ENCODE measurements at regions not wholly inside any gene's neighbourhood (a gene's known extent, or its start where the extent isn't known, plus 50 kb on each side); places are given as distances from the start of the nearest gene placed in this dataset.

GRCh38 chr3:153348457-153349107 is 186.6 kb downstream of the RAP2B start:
- Mint-ChIP-seq H3K36me3 (peaks cover 0 to 5% (median 0%) of the 10 kb centered on the region in 5 donors), H3K27me3 (no peaks in the 10 kb centered on the region), H3K4me3 (no peak overlapping the region), H3K9me3 (peaks cover 0 to 15% (median 6%) of the 10 kb centered on the region in 11 donors), H3K4me1 (peaks cover 0 to 4% (median 0%) of the 10 kb centered on the region in 7 donors), H3K27ac (peak overlapping the region in 1 of 9 donors; percentile 28)
- H3K27me3 ChIP-seq (ENCODE audit: control insufficient read depth in 2 of 2, insufficient read depth in 2 of 2, low read length in 2 of 2): no peaks in the 10 kb centered on the region
- no peaks in the 10 kb centered on the region for H3K4me1 ChIP-seq (ENCODE audit: control insufficient read depth in 2 of 2, insufficient read depth in 2 of 2, low read length in 2 of 2)
- no peaks in the 10 kb centered on the region for H3K9me3 ChIP-seq (ENCODE audit: control insufficient read depth in 2 of 3, low read length in 3 of 3)
- ATAC-seq: no peak
- intact Hi-C loops (cut with micrococcal nuclease): no loop called here
- ChIA-PET CTCF (no interaction called here), POLR2A (no interaction called here)
- no peak for DNase-seq
- no peaks in the 10 kb centered on the region for H3K36me3 ChIP-seq (ENCODE audit: control insufficient read depth in 2 of 3, insufficient read depth in 3 of 3, low read length in 3 of 3)
- H3K27ac ChIP-seq (ENCODE audit: low read depth, low read length): no peak overlapping the region
- no peak overlapping the region for H3K4me3 ChIP-seq (ENCODE audit: low read length)

DNA sequence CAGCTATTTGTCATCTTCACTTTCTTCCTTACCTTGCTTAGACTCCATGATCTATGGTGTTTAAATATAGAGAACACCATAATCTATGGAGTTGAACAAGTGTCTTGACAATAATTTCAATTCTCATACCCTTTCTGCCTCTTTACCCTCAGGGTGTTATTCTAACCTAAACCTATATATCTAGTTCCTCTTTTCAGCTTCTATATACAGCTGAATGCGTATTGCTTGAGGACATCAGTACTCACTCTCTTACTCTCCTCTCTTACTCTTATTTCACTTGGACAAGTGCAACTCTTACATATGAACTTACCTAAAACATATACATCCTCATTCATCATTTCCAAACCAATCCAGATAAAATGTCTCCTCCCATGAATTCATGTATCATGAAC is 187.1 kb downstream of the RAP2B start:
- intact Hi-C loops (cut with micrococcal nuclease): no loop called here
- no peak overlapping the region for H3K4me3 Mint-ChIP-seq
- no peak overlapping the region for H3K4me3 ChIP-seq (ENCODE audit: low read length)
- DNase-seq: no peak
- no peak overlapping the region for H3K27ac Mint-ChIP-seq
- H3K27me3 ChIP-seq (ENCODE audit: control insufficient read depth in 2 of 2, insufficient read depth in 2 of 2, low read length in 2 of 2): no peaks in the 10 kb centered on the region
- H3K27me3 Mint-ChIP-seq: no peaks in the 10 kb centered on the region
- H3K4me1 ChIP-seq (ENCODE audit: control insufficient read depth in 2 of 2, insufficient read depth in 2 of 2, low read length in 2 of 2): no peaks in the 10 kb centered on the region
- ChIA-PET CTCF (no interaction called here), POLR2A (no interaction called here)
- H3K4me1 Mint-ChIP-seq: peaks cover 0 to 4% (median 0%) of the 10 kb centered on the region in 7 donors
- no peaks in the 10 kb centered on the region for H3K9me3 ChIP-seq (ENCODE audit: control insufficient read depth in 2 of 3, low read length in 3 of 3)
- no peak overlapping the region for H3K27ac ChIP-seq (ENCODE audit: low read depth, low read length)
- H3K36me3 Mint-ChIP-seq: peaks cover 0 to 5% (median 0%) of the 10 kb centered on the region in 5 donors
- peaks cover 0 to 15% (median 6%) of the 10 kb centered on the region in 11 donors for H3K9me3 Mint-ChIP-seq
- no peak for ATAC-seq
- H3K36me3 ChIP-seq (ENCODE audit: control insufficient read depth in 2 of 3, insufficient read depth in 3 of 3, low read length in 3 of 3): no peaks in the 10 kb centered on the region

DNA sequence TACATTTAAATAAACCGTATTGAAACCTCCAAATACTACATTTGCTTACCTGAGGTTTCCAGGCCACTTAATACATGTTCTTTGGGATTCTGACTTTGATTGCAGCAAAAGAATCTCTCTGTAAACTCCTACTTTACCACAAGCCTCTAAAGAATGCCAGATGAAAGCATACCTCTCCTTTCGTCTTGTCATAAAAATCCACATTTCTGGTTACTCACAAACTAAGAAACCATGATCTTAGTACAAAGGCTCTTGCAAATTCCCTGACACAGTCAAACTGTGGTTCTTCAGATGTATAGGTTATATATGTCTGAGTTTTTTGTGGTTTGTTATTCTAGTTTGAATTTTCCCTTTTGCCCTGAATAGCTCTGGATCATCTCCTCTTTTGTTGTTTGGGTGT is 188.4 kb downstream of the RAP2B start:
- no peaks in the 10 kb centered on the region for H3K27me3 ChIP-seq (ENCODE audit: control insufficient read depth in 2 of 2, insufficient read depth in 2 of 2, low read length in 2 of 2)
- H3K4me3 Mint-ChIP-seq: no peak overlapping the region
- H3K36me3 Mint-ChIP-seq: peaks cover 0 to 5% (median 0%) of the 10 kb centered on the region in 5 donors
- no peaks in the 10 kb centered on the region for H3K9me3 ChIP-seq (ENCODE audit: control insufficient read depth in 2 of 3, low read length in 3 of 3)
- intact Hi-C loops (cut with micrococcal nuclease): no loop called here
- DNase-seq (no peak), ATAC-seq (no peak)
- peaks cover 0 to 12% (median 6%) of the 10 kb centered on the region in 11 donors for H3K9me3 Mint-ChIP-seq
- ChIA-PET POLR2A (no interaction called here), CTCF (no interaction called here)
- no peaks in the 10 kb centered on the region for H3K36me3 ChIP-seq (ENCODE audit: control insufficient read depth in 2 of 3, insufficient read depth in 3 of 3, low read length in 3 of 3)
- H3K4me3 ChIP-seq (ENCODE audit: low read length): no peak overlapping the region
- no peaks in the 10 kb centered on the region for H3K4me1 ChIP-seq (ENCODE audit: control insufficient read depth in 2 of 2, insufficient read depth in 2 of 2, low read length in 2 of 2)
- no peak overlapping the region for H3K27ac Mint-ChIP-seq
- no peak overlapping the region for H3K27ac ChIP-seq (ENCODE audit: low read depth, low read length)
- peaks cover 0 to 4% (median 0%) of the 10 kb centered on the region in 7 donors for H3K4me1 Mint-ChIP-seq
- no peaks in the 10 kb centered on the region for H3K27me3 Mint-ChIP-seq

- Mint-ChIP-seq H3K36me3 (no peaks in the 10 kb centered on the region), H3K4me1 (peaks cover 0 to 4% (median 0%) of the 10 kb centered on the region in 7 donors), H3K4me3 (no peak overlapping the region), H3K27ac (no peak overlapping the region), H3K27me3 (no peaks in the 10 kb centered on the region), H3K9me3 (peaks cover 0 to 2% (median 0%) of the 10 kb centered on the region in 11 donors)
- H3K27ac ChIP-seq (ENCODE audit: low read depth, low read length): no peak overlapping the region
- H3K4me1 ChIP-seq (ENCODE audit: control insufficient read depth in 2 of 2, insufficient read depth in 2 of 2, low read length in 2 of 2): no peaks in the 10 kb centered on the region
- H3K36me3 ChIP-seq (ENCODE audit: control insufficient read depth in 2 of 3, insufficient read depth in 3 of 3, low read length in 3 of 3): no peaks in the 10 kb centered on the region
- intact Hi-C loops (cut with micrococcal nuclease): no loop called here
- H3K27me3 ChIP-seq (ENCODE audit: control insufficient read depth in 2 of 2, insufficient read depth in 2 of 2, low read length in 2 of 2): no peaks in the 10 kb centered on the region
- no peak for DNase-seq
- H3K4me3 ChIP-seq (ENCODE audit: low read length): no peak overlapping the region
- POLR2A ChIA-PET: no interaction called here
- H3K9me3 ChIP-seq (ENCODE audit: control insufficient read depth in 2 of 3, low read length in 3 of 3): no peaks in the 10 kb centered on the region
- CTCF ChIA-PET: no interaction called here
- no peak for ATAC-seq
Observed at GRCh38 chr3:153354641-153355040, 192.6 kb downstream of the RAP2B start.

DNA sequence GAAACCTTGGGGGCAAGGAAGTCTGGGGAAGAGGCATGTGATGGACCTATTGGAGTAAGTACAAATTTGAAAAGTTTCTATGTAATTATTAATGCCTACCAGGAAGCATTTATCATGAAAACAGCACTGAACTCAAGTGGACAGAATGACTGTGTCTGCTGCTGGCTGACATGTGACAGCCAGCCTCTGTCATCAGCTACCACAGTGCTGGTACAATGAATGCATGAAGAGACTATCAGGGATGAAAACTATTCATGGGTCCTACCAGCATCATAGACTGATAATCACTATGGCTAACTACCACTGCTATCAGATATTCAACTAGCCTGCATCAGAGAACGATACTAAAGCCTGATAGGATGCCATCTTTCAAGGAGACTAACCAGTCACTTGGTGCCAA is 193.5 kb downstream of the RAP2B start:
- Mint-ChIP-seq H3K4me3 (no peak overlapping the region), H3K27ac (no peak overlapping the region), H3K9me3 (peaks cover 0 to 2% (median 0%) of the 10 kb centered on the region in 11 donors), H3K4me1 (no peaks in the 10 kb centered on the region), H3K36me3 (no peaks in the 10 kb centered on the region), H3K27me3 (no peaks in the 10 kb centered on the region)
- CTCF ChIA-PET: no interaction called here
- DNase-seq (no peak), ATAC-seq (no peak)
- Histone ChIP-seq H3K9me3 (ENCODE audit: control insufficient read depth in 2 of 3, low read length in 3 of 3) (no peaks in the 10 kb centered on the region), H3K36me3 (ENCODE audit: control insufficient read depth in 2 of 3, insufficient read depth in 3 of 3, low read length in 3 of 3) (no peaks in the 10 kb centered on the region), H3K4me1 (ENCODE audit: control insufficient read depth in 2 of 2, insufficient read depth in 2 of 2, low read length in 2 of 2) (no peaks in the 10 kb centered on the region), H3K27ac (ENCODE audit: low read depth, low read length) (no peak overlapping the region), H3K4me3 (ENCODE audit: low read length) (no peak overlapping the region), H3K27me3 (ENCODE audit: control insufficient read depth in 2 of 2, insufficient read depth in 2 of 2, low read length in 2 of 2) (no peaks in the 10 kb centered on the region)
- POLR2A ChIA-PET: no interaction called here
- intact Hi-C loops (cut with micrococcal nuclease): no loop called here

DNA sequence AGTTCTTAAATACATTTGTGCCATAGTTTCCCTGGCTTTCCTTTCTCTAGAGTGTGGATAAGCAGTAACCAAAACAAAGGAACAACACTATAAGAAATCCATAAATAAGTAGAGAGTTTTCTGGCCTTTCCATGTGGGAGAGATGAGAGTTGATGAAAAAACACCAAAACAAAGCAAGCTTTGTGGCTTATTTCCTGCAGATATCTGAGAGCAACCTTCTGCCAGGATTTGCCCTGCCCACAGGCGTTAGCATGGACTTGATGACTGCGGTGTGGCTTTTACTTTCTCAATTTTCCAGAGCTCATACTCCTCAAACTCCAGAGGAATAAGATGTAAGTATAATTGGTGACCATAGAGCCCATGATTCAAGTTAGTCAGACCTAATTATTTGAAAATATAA is 194.9 kb downstream of the RAP2B start:
- ATAC-seq: no peak
- H3K9me3 Mint-ChIP-seq: peaks cover 0 to 3% (median 0%) of the 10 kb centered on the region in 11 donors
- Histone ChIP-seq H3K36me3 (ENCODE audit: control insufficient read depth in 2 of 3, insufficient read depth in 3 of 3, low read length in 3 of 3) (no peaks in the 10 kb centered on the region), H3K27ac (ENCODE audit: low read depth, low read length) (no peak overlapping the region), H3K4me3 (ENCODE audit: low read length) (no peak overlapping the region), H3K9me3 (ENCODE audit: control insufficient read depth in 2 of 3, low read length in 3 of 3) (no peaks in the 10 kb centered on the region), H3K27me3 (ENCODE audit: control insufficient read depth in 2 of 2, insufficient read depth in 2 of 2, low read length in 2 of 2) (no peaks in the 10 kb centered on the region), H3K4me1 (ENCODE audit: control insufficient read depth in 2 of 2, insufficient read depth in 2 of 2, low read length in 2 of 2) (no peaks in the 10 kb centered on the region)
- ChIA-PET POLR2A (no interaction called here), CTCF (no interaction called here)
- no peak for DNase-seq
- no peak overlapping the region for H3K27ac Mint-ChIP-seq
- no peaks in the 10 kb centered on the region for H3K36me3 Mint-ChIP-seq
- no peaks in the 10 kb centered on the region for H3K27me3 Mint-ChIP-seq
- no peak overlapping the region for H3K4me3 Mint-ChIP-seq
- no peaks in the 10 kb centered on the region for H3K4me1 Mint-ChIP-seq
- intact Hi-C loops (cut with micrococcal nuclease): no loop called here

GRCh38 chr3:153357436-153357835 is 195.4 kb downstream of the RAP2B start:
- Histone ChIP-seq H3K4me1 (ENCODE audit: control insufficient read depth in 2 of 2, insufficient read depth in 2 of 2, low read length in 2 of 2) (no peaks in the 10 kb centered on the region), H3K36me3 (ENCODE audit: control insufficient read depth in 2 of 3, insufficient read depth in 3 of 3, low read length in 3 of 3) (no peaks in the 10 kb centered on the region), H3K27ac (ENCODE audit: low read depth, low read length) (no peak overlapping the region), H3K9me3 (ENCODE audit: control insufficient read depth in 2 of 3, low read length in 3 of 3) (no peaks in the 10 kb centered on the region), H3K27me3 (ENCODE audit: control insufficient read depth in 2 of 2, insufficient read depth in 2 of 2, low read length in 2 of 2) (no peaks in the 10 kb centered on the region), H3K4me3 (ENCODE audit: low read length) (no peak overlapping the region)
- POLR2A ChIA-PET: no interaction called here
- Mint-ChIP-seq H3K4me3 (no peak overlapping the region), H3K27me3 (no peaks in the 10 kb centered on the region), H3K27ac (no peak overlapping the region), H3K9me3 (peaks cover 0 to 5% (median 0%) of the 10 kb centered on the region in 11 donors), H3K36me3 (no peaks in the 10 kb centered on the region), H3K4me1 (no peaks in the 10 kb centered on the region)
- ATAC-seq (no peak), DNase-seq (no peak)
- CTCF ChIA-PET: no interaction called here
- intact Hi-C loops (cut with micrococcal nuclease): no loop called here
